ENCODE measurements at regions not wholly inside any gene's neighbourhood (a gene's known extent, or its start where the extent isn't known, plus 50 kb on each side); places are given as distances from the start of the nearest gene placed in this dataset.

DNA sequence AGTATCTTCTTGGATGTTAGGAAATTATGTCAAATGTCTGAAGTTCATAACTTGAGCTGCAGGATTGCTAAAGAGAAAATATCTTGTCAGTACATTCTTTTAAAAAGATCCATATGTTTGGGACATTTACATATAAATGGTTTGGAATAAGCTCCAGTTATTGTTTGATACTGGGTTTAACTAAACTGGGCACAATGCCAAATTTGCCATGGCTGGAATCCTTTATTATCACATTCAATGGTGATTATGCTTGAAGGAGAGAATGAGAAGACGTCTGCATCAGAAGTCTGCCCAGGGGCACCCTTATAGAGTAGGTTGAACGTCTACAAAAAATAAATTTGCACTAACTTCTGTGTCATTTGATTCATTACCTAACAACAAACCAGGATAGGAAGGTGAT lies 652.5 kb downstream of the AMY1C start:
- H3K4me1 ChIP-seq: no peaks in the 10 kb centered on the region
- no peak overlapping the region for H3K4me3 ChIP-seq (ENCODE audit: low read depth, low read length)
- TF ChIP-seq, protein P1, sequence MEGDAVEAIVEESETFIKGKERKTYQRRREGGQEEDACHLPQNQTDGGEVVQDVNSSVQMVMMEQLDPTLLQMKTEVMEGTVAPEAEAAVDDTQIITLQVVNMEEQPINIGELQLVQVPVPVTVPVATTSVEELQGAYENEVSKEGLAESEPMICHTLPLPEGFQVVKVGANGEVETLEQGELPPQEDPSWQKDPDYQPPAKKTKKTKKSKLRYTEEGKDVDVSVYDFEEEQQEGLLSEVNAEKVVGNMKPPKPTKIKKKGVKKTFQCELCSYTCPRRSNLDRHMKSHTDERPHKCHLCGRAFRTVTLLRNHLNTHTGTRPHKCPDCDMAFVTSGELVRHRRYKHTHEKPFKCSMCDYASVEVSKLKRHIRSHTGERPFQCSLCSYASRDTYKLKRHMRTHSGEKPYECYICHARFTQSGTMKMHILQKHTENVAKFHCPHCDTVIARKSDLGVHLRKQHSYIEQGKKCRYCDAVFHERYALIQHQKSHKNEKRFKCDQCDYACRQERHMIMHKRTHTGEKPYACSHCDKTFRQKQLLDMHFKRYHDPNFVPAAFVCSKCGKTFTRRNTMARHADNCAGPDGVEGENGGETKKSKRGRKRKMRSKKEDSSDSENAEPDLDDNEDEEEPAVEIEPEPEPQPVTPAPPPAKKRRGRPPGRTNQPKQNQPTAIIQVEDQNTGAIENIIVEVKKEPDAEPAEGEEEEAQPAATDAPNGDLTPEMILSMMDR (IDR thresholded peaks at IDR 0.05; ENCODE audit: insufficient read depth in 1 of 2, low read depth in 1 of 2, low read length in 1 of 2, severe bottlenecking in 1 of 2, unreplicated experiment in 1 of 2): no peak
- intact Hi-C loops (cut with micrococcal nuclease; ENCODE audit: unreplicated experiment): no loop called here
- ChIA-PET CTCF (no interaction called here), POLR2A (no interaction called here)
- no TSS peak for BruUV-seq (replicated peaks)
- no peaks in the 10 kb centered on the region for H3K36me3 ChIP-seq (ENCODE audit: control insufficient read depth, insufficient read depth, low read length)
- Mint-ChIP-seq H3K36me3 (ENCODE audit: insufficient read depth, unreplicated experiment) (no peaks in the 10 kb centered on the region), H3K4me1 (ENCODE audit: low read depth, unreplicated experiment) (no peaks in the 10 kb centered on the region), H3K27me3 (ENCODE audit: insufficient read depth, unreplicated experiment) (no peaks in the 10 kb centered on the region), H3K27ac (ENCODE audit: unreplicated experiment) (no peak overlapping the region), H3K9me3 (ENCODE audit: unreplicated experiment) (no peaks in the 10 kb centered on the region), H3K4me3 (ENCODE audit: unreplicated experiment) (no peak overlapping the region)
- no peaks in the 10 kb centered on the region for H3K27me3 ChIP-seq (replicated peaks; ENCODE audit: control insufficient read depth, insufficient read depth, low read length)
- no peaks in the 10 kb centered on the region for H3K9me3 ChIP-seq
- DNase-seq: no peak

DNA sequence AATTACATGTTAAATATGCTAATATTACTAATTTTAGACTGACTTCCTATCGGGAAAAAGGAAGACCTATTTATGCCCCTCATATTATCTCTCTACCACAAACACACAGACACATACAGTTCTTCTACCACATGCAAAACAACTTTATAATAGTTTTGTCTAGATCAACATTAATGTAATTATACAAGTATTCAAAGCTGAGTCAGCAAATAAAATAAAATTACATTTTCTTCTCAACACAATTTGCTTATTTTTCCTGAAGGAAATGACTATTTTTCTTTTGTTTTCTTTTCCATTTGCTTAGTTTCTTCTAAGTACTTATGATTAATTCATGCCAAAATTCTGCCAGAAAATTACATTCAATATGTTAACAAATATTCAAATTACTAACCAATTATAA lies 654.2 kb downstream of the AMY1C start:
- intact Hi-C loops (cut with micrococcal nuclease; ENCODE audit: unreplicated experiment): no loop called here
- CTCF ChIA-PET: no interaction called here

GRCh38 chr1:104406728-104407127 lies 657.0 kb downstream of the AMY1C start:
- H3K36me3 Mint-ChIP-seq (ENCODE audit: insufficient read depth, unreplicated experiment): no peaks in the 10 kb centered on the region
- H3K27ac Mint-ChIP-seq (ENCODE audit: unreplicated experiment): no peak overlapping the region

More for the DNA sequence above, 654.2 kb downstream of the AMY1C start:
- H3K9me3 Mint-ChIP-seq (ENCODE audit: unreplicated experiment): no peaks in the 10 kb centered on the region
- Histone ChIP-seq H3K4me1 (no peaks in the 10 kb centered on the region), H3K36me3 (ENCODE audit: control insufficient read depth, insufficient read depth, low read length) (no peaks in the 10 kb centered on the region), H3K27me3 (replicated peaks; ENCODE audit: control insufficient read depth, insufficient read depth, low read length) (no peaks in the 10 kb centered on the region), H3K9me3 (no peaks in the 10 kb centered on the region), H3K4me3 (ENCODE audit: low read depth, low read length) (no peak overlapping the region)
- no peaks in the 10 kb centered on the region for H3K36me3 Mint-ChIP-seq (ENCODE audit: insufficient read depth, unreplicated experiment)
- TF ChIP-seq, protein P1 (IDR thresholded peaks at IDR 0.05; ENCODE audit: insufficient read depth in 1 of 2, low read depth in 1 of 2, low read length in 1 of 2, severe bottlenecking in 1 of 2, unreplicated experiment in 1 of 2): no peak
- H3K27ac Mint-ChIP-seq (ENCODE audit: unreplicated experiment): no peak overlapping the region
- POLR2A ChIA-PET: no interaction called here
- no peak for DNase-seq
- no peaks in the 10 kb centered on the region for H3K4me1 Mint-ChIP-seq (ENCODE audit: low read depth, unreplicated experiment)
- no peak overlapping the region for H3K4me3 Mint-ChIP-seq (ENCODE audit: unreplicated experiment)
- H3K27me3 Mint-ChIP-seq (ENCODE audit: insufficient read depth, unreplicated experiment): no peaks in the 10 kb centered on the region
- no TSS peak for BruUV-seq (replicated peaks)

More at GRCh38 chr1:104406728-104407127, 657.0 kb downstream of the AMY1C start:
- Histone ChIP-seq H3K9me3 (no peaks in the 10 kb centered on the region), H3K4me3 (ENCODE audit: low read depth, low read length) (no peak overlapping the region), H3K36me3 (ENCODE audit: control insufficient read depth, insufficient read depth, low read length) (no peaks in the 10 kb centered on the region), H3K4me1 (no peaks in the 10 kb centered on the region), H3K27me3 (replicated peaks; ENCODE audit: control insufficient read depth, insufficient read depth, low read length) (no peaks in the 10 kb centered on the region)
- intact Hi-C loops (cut with micrococcal nuclease; ENCODE audit: unreplicated experiment): no loop called here
- BruUV-seq (replicated peaks): no TSS peak
- ChIA-PET POLR2A (no interaction called here), CTCF (no interaction called here)
- H3K4me1 Mint-ChIP-seq (ENCODE audit: low read depth, unreplicated experiment): no peaks in the 10 kb centered on the region
- DNase-seq: no peak
- no peak overlapping the region for H3K4me3 Mint-ChIP-seq (ENCODE audit: unreplicated experiment)
- H3K9me3 Mint-ChIP-seq (ENCODE audit: unreplicated experiment): no peaks in the 10 kb centered on the region
- no peaks in the 10 kb centered on the region for H3K27me3 Mint-ChIP-seq (ENCODE audit: insufficient read depth, unreplicated experiment)
- TF ChIP-seq, protein P1 (IDR thresholded peaks at IDR 0.05; ENCODE audit: insufficient read depth in 1 of 2, low read depth in 1 of 2, low read length in 1 of 2, severe bottlenecking in 1 of 2, unreplicated experiment in 1 of 2): no peak
